SK-N-SH (cell line): ENCODE measurements at regions not wholly inside any gene's neighbourhood (a gene's known extent, or its start where the extent isn't known, plus 50 kb on each side); places are given as distances from the start of the nearest gene placed in this dataset.

ENCODE experiments used
- CTCF ChIA-PET: fragments of 300-600, 350-600 bp; formaldehyde crosslinking; extraction: SDS; loops from one replicate; lab custom pipeline; 2021; lab: Yijun Ruan, JAX
- POLR2A ChIA-PET: fragments of 350-600 bp; sonication (Branson Sonifier 250); formaldehyde crosslinking; extraction: SDS; loops from one replicate; lab custom pipeline; 2020; ENCODE audit warnings: antibody characterized with exemption, inconsistent platforms; lab: Yijun Ruan, JAX
- DNase-seq: peaks from one replicate; pipeline ENCODE4 v3.0.0; 2012
- H2AFZ ChIP-seq: fragments of 200-600 bp; sonication (generic); 2 replicates; pipeline ENCODE4 v1.8.1; 2016; ENCODE audit warnings: antibody characterized with exemption, mild to moderate bottlenecking, low read depth
- H3F3A ChIP-seq: fragments of 200-600 bp; sonication (generic); replicated peaks from 2 replicates; pipeline ENCODE3; 2016; ENCODE audit warnings: antibody characterized with exemption, mild to moderate bottlenecking; ENCODE audit not compliant: insufficient read depth
- H3K27ac ChIP-seq, 2 experiments: fragments of 200-500 bp in 1 of 2; fragments of 200-600 bp in 1 of 2; sonication (Bioruptor generic) in 1 of 2; sonication (generic), shearing (Covaris generic) in 1 of 2; 2 replicates each; pipeline versions ENCODE4 v1.5.1 to v1.6.1; 2014 to 2016; ENCODE audit warnings: low read depth in 2 of 2, inconsistent platforms in 1 of 2, low read length in 1 of 2, mild to moderate bottlenecking in 1 of 2, mixed read lengths in 1 of 2
- H3K27me3 ChIP-seq: fragments of 200-600 bp; sonication (generic), shearing (Covaris generic); 2 replicates; pipeline ENCODE4 v1.6.1; 2016; ENCODE audit warnings: mixed run types; ENCODE audit not compliant: insufficient read depth
- H3K36me3 ChIP-seq, 2 experiments: fragments of 200-500 bp in 1 of 2; fragments of 200-600 bp in 1 of 2; sonication (Bioruptor generic) in 1 of 2; sonication (generic) in 1 of 2; replicated peaks in 1 of 2; 2 replicates each; pipeline versions ENCODE3 to v1.5.1; 2014 to 2016; ENCODE audit warnings: low read length in 1 of 2, mild to moderate bottlenecking in 1 of 2; ENCODE audit not compliant: insufficient read depth in 2 of 2, control insufficient read depth in 1 of 2
- H3K4me1 ChIP-seq, 2 experiments: fragments of 200-500 bp in 1 of 2; fragments of 200-600 bp in 1 of 2; sonication (Bioruptor generic) in 1 of 2; sonication (generic), shearing (Covaris generic) in 1 of 2; 2 replicates each; pipeline versions ENCODE4 v1.5.1 to v1.6.1; 2014 to 2016; ENCODE audit warnings: low read depth in 1 of 2, low read length in 1 of 2, mixed run types in 1 of 2; ENCODE audit not compliant: insufficient read depth in 2 of 2, control insufficient read depth in 1 of 2
- H3K4me2 ChIP-seq: fragments of 200-600 bp; sonication (generic), shearing (Covaris generic); 2 replicates; pipeline ENCODE4 v1.6.1; 2017; ENCODE audit warnings: mixed run types
- H3K4me3 ChIP-seq, 2 experiments: fragments of 200-500 bp in 1 of 2; fragments of 200-600 bp in 1 of 2; sonication (Bioruptor generic) in 1 of 2; sonication (generic), shearing (Covaris generic) in 1 of 2; 2 replicates each; pipeline versions ENCODE4 v1.5.1 to v1.8.1; 2014 to 2016; ENCODE audit warnings: low read depth in 2 of 2, inconsistent platforms in 1 of 2, low read length in 1 of 2, mild to moderate bottlenecking in 1 of 2, mixed read lengths in 1 of 2, moderate library complexity in 1 of 2
- H3K79me2 ChIP-seq: fragments of 200-600 bp; sonication (generic); 2 replicates; pipeline ENCODE4 v1.8.1; 2017; ENCODE audit warnings: mild to moderate bottlenecking; ENCODE audit not compliant: insufficient read depth
- H3K9ac ChIP-seq: fragments of 200-600 bp; sonication (generic); 2 replicates; pipeline ENCODE4 v1.6.1; 2017; ENCODE audit warnings: mixed run types
- H3K9me2 ChIP-seq: fragments of 200-600 bp; sonication (generic); 2 replicates; pipeline ENCODE4 v1.6.1; 2017; ENCODE audit warnings: mixed run types
- H3K9me3 ChIP-seq: fragments of 200-600 bp; sonication (generic); 2 replicates; pipeline ENCODE4 v1.6.1; 2017; ENCODE audit warnings: mixed run types, mild to moderate bottlenecking, moderate library complexity
- H4K20me1 ChIP-seq: fragments of 200-600 bp; sonication (generic); 2 replicates; pipeline ENCODE4 v1.6.1; 2017; ENCODE audit warnings: mild to moderate bottlenecking, mixed run types; ENCODE audit not compliant: insufficient read depth
- CHD2 ChIP-seq: fragments of 150-350 bp; IDR thresholded peaks from 2 replicates; pipeline ENCODE4 v1.6.1; 2018; ENCODE audit warnings: low read length; ENCODE audit not compliant: partially characterized antibody
- ELF1 ChIP-seq: IDR thresholded peaks from 2 replicates; pipeline ENCODE4 v1.4.0; 2012
- FOSL2 ChIP-seq: IDR thresholded peaks from 2 replicates; pipeline ENCODE4 v1.4.0; 2012; ENCODE audit warnings: low read depth, mild to moderate bottlenecking, moderate library complexity, borderline replicate concordance
- FOXJ3 ChIP-seq: sonication (generic); formaldehyde crosslinking; IDR thresholded peaks from 2 replicates; pipeline ENCODE4 v1.5.1; 2020; ENCODE audit warnings: mild to moderate bottlenecking, missing genetic modification reagents
- JUND ChIP-seq: IDR thresholded peaks from 2 replicates; pipeline ENCODE4 v1.4.0; 2012
- MEF2A ChIP-seq: IDR thresholded peaks from 2 replicates; pipeline ENCODE4 v1.4.0; 2012; ENCODE audit warnings: low read depth, borderline replicate concordance
- TAF1 ChIP-seq: IDR thresholded peaks from 2 replicates; pipeline ENCODE4 v1.6.1; 2012; ENCODE audit warnings: low read depth, mild to moderate bottlenecking, low read length, moderate library complexity, borderline replicate concordance
- TCF12 ChIP-seq: IDR thresholded peaks from 2 replicates; pipeline ENCODE4 v1.4.0; 2012
- YY1 ChIP-seq: IDR thresholded peaks from 2 replicates; pipeline ENCODE4 v1.4.0; 2012; ENCODE audit warnings: low read depth, mild to moderate bottlenecking
- WGBS: methylation state at CpG from one replicate; pipeline ENCODE4 v1.1.6; 2017; ENCODE audit warnings: low lambda C conversion rate; 5-methylcytosine and 5-hydroxymethylcytosine counted together
- TF ChIP-seq, protein P1 (sequence below): fragments of 150-350 bp; IDR thresholded peaks from 2 replicates; pipeline ENCODE4 v1.6.1; 2016; ENCODE audit warnings: mild to moderate bottlenecking, low read depth, low read length
- TF ChIP-seq, protein P2 (sequence below): IDR thresholded peaks from 2 replicates; pipeline ENCODE4 v1.6.1; 2012; ENCODE audit warnings: mild to moderate bottlenecking, low read depth, low read length, moderate library complexity
- TF ChIP-seq, protein P3 (sequence below): IDR thresholded peaks from 2 replicates; pipeline ENCODE4; 2012
- TF ChIP-seq, protein P4 (sequence below): IDR thresholded peaks from 2 replicates; pipeline ENCODE4 v1.4.0; 2012; ENCODE audit warnings: low read depth, borderline replicate concordance
- TF ChIP-seq, protein P5 (sequence below): fragments of 150-350 bp; IDR thresholded peaks from 2 replicates; pipeline ENCODE4 v1.6.1; 2017; ENCODE audit warnings: antibody characterized with exemption, low read length, low read depth, borderline replicate concordance
- TF ChIP-seq, protein P6 (sequence below): IDR thresholded peaks from 2 replicates; pipeline ENCODE4 v1.4.0; 2012; ENCODE audit warnings: low read depth, borderline replicate concordance

DNA sequence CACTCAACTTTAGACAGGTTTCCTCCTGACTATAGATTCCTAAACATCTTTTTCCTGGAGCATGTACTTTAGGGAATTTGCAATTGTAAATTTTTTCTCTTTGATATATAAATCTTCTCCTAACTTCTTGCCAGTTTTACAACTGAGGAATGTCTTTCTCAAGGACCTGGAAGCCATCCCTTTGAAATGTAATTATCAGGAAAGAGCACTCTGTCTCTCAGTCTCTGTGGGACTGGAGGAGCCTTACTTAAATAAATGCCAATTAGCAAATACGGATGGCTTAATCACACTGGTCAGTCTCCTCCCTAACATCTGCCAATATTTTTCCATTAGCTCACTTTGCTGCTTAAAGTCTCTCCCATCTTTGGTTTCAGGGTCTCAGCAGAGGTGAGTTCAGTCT lies 344.3 kb upstream of the ARRDC3 start:
- Histone ChIP-seq H3K27ac (no peak overlapping the region), H3K4me3 (no peak overlapping the region), H3K27me3 (no peaks in the 10 kb centered on the region), H3K4me2 (no peak overlapping the region), H3K9ac (no peak overlapping the region), H3K9me2 (no peaks in the 10 kb centered on the region), H3F3A (no peaks in the 10 kb centered on the region), H4K20me1 (no peaks in the 10 kb centered on the region), H2AFZ (no peak overlapping the region), H3K9me3 (no peaks in the 10 kb centered on the region), H3K79me2 (no peaks in the 10 kb centered on the region), H3K4me1 (no peaks in the 10 kb centered on the region), H3K36me3 (no peaks in the 10 kb centered on the region)
- WGBS, result 77% methylated on average over 1 of the region's 1 CpG
- no peak for DNase-seq
- ChIA-PET POLR2A (interaction anchor here (0.6 kb wide), 1 partner anchor 16 kb away, joined by 3 read pairs; no protein-coding TSS in a partner anchor), CTCF (interaction anchor here (1.4 kb wide), 1 partner anchor 86 kb away, joined by 3 read pairs; no protein-coding TSS in a partner anchor)
- TF ChIP-seq YY1, result no peak
- TF ChIP-seq ELF1, result no peak
- TF ChIP-seq, protein P1, sequence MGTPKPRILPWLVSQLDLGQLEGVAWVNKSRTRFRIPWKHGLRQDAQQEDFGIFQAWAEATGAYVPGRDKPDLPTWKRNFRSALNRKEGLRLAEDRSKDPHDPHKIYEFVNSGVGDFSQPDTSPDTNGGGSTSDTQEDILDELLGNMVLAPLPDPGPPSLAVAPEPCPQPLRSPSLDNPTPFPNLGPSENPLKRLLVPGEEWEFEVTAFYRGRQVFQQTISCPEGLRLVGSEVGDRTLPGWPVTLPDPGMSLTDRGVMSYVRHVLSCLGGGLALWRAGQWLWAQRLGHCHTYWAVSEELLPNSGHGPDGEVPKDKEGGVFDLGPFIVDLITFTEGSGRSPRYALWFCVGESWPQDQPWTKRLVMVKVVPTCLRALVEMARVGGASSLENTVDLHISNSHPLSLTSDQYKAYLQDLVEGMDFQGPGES, result no peak
- TF ChIP-seq TCF12, result no peak

DNA sequence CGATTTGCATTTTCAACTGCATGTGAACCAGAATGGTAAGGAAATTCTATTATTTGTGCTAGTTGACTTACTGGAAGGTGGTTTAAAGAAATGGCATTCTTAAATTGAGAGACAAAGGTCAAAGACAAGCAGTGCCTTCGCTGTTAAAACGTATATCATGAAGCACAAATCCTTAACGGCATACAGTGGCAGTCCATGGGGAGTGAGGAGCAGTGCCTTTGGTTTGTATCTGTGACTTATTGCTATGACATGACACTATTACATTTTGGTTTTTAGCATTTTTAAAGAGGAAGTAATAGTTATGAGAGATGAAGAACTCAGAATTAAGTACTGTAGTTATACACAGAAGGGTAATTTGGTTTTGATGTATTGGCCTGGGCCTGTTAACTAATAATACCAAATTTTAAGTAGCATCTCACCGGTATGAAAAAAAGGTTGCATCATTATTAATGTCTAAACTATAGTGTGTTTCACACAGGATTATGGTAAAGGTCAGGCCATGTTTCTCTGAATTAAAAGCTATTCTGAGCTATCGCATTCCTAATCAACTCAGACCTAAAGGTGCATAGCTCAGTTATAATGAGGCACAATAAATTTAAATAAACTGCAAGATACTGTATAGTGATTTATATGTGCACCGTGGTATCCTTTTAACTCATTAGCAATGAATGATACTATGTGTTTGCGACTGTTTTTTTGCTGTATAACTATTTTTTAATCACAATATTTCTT lies 339.8 kb upstream of the ARRDC3 start:
- ChIA-PET POLR2A (no interaction called here), CTCF (no interaction called here)
- 81% methylated on average over 8 of the region's 8 CpGs for WGBS
- no peaks in the 10 kb centered on the region for H3K4me1 ChIP-seq
- no peaks in the 10 kb centered on the region for H3K27me3 ChIP-seq
- no peaks in the 10 kb centered on the region for H3F3A ChIP-seq
- no peak overlapping the region for H3K4me2 ChIP-seq
- no peak for DNase-seq
- no peaks in the 10 kb centered on the region for H3K79me2 ChIP-seq
- no peaks in the 10 kb centered on the region for H3K36me3 ChIP-seq
- no peaks in the 10 kb centered on the region for H3K9me3 ChIP-seq
- H2AFZ ChIP-seq, result no peak overlapping the region
- H3K27ac ChIP-seq, result no peak overlapping the region
- H3K4me3 ChIP-seq, result no peak overlapping the region
- H4K20me1 ChIP-seq, result no peaks in the 10 kb centered on the region
- H3K9ac ChIP-seq, result no peak overlapping the region
- no peaks in the 10 kb centered on the region for H3K9me2 ChIP-seq
- TF ChIP-seq TCF12 (no peak), FOXJ3 (CRISPR knock-in tag) (no peak), CHD2 (no peak), TAF1 (no peak), FOSL2 (no peak), JUND (no peak), MEF2A (no peak)
- TF ChIP-seq, protein P2, sequence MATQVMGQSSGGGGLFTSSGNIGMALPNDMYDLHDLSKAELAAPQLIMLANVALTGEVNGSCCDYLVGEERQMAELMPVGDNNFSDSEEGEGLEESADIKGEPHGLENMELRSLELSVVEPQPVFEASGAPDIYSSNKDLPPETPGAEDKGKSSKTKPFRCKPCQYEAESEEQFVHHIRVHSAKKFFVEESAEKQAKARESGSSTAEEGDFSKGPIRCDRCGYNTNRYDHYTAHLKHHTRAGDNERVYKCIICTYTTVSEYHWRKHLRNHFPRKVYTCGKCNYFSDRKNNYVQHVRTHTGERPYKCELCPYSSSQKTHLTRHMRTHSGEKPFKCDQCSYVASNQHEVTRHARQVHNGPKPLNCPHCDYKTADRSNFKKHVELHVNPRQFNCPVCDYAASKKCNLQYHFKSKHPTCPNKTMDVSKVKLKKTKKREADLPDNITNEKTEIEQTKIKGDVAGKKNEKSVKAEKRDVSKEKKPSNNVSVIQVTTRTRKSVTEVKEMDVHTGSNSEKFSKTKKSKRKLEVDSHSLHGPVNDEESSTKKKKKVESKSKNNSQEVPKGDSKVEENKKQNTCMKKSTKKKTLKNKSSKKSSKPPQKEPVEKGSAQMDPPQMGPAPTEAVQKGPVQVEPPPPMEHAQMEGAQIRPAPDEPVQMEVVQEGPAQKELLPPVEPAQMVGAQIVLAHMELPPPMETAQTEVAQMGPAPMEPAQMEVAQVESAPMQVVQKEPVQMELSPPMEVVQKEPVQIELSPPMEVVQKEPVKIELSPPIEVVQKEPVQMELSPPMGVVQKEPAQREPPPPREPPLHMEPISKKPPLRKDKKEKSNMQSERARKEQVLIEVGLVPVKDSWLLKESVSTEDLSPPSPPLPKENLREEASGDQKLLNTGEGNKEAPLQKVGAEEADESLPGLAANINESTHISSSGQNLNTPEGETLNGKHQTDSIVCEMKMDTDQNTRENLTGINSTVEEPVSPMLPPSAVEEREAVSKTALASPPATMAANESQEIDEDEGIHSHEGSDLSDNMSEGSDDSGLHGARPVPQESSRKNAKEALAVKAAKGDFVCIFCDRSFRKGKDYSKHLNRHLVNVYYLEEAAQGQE, result no peak
- TF ChIP-seq, protein P3, sequence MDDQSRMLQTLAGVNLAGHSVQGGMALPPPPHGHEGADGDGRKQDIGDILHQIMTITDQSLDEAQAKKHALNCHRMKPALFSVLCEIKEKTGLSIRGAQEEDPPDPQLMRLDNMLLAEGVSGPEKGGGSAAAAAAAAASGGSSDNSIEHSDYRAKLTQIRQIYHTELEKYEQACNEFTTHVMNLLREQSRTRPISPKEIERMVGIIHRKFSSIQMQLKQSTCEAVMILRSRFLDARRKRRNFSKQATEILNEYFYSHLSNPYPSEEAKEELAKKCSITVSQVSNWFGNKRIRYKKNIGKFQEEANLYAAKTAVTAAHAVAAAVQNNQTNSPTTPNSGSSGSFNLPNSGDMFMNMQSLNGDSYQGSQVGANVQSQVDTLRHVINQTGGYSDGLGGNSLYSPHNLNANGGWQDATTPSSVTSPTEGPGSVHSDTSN, result no peak
- TF ChIP-seq, protein P4, sequence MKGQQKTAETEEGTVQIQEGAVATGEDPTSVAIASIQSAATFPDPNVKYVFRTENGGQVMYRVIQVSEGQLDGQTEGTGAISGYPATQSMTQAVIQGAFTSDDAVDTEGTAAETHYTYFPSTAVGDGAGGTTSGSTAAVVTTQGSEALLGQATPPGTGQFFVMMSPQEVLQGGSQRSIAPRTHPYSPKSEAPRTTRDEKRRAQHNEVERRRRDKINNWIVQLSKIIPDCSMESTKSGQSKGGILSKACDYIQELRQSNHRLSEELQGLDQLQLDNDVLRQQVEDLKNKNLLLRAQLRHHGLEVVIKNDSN, result no peak
- TF ChIP-seq, protein P5, sequence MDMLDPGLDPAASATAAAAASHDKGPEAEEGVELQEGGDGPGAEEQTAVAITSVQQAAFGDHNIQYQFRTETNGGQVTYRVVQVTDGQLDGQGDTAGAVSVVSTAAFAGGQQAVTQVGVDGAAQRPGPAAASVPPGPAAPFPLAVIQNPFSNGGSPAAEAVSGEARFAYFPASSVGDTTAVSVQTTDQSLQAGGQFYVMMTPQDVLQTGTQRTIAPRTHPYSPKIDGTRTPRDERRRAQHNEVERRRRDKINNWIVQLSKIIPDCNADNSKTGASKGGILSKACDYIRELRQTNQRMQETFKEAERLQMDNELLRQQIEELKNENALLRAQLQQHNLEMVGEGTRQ, result no peak
- TF ChIP-seq, protein P6, sequence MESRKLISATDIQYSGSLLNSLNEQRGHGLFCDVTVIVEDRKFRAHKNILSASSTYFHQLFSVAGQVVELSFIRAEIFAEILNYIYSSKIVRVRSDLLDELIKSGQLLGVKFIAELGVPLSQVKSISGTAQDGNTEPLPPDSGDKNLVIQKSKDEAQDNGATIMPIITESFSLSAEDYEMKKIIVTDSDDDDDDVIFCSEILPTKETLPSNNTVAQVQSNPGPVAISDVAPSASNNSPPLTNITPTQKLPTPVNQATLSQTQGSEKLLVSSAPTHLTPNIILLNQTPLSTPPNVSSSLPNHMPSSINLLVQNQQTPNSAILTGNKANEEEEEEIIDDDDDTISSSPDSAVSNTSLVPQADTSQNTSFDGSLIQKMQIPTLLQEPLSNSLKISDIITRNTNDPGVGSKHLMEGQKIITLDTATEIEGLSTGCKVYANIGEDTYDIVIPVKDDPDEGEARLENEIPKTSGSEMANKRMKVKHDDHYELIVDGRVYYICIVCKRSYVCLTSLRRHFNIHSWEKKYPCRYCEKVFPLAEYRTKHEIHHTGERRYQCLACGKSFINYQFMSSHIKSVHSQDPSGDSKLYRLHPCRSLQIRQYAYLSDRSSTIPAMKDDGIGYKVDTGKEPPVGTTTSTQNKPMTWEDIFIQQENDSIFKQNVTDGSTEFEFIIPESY, result no peak
